ENCODE measurements at regions not wholly inside any gene's neighbourhood (a gene's known extent, or its start where the extent isn't known, plus 50 kb on each side); places are given as distances from the start of the nearest gene placed in this dataset.

- TF ChIP-seq POLR2AphosphoS5 (IDR thresholded peaks at IDR 0.05) (no peak), POLR2A (IDR thresholded peaks at IDR 0.05) (no peak), CTCF (IDR thresholded peaks at IDR 0.05 in 8 of 11, conservative IDR thresholded peaks at IDR 0.05 in 3 of 11) (no peak)
Measured at GRCh38 chr18:39414009-39414700, 1848.6 kb upstream of the CELF4 start.
